HepG2 (cell line): ENCODE measurements at regions not wholly inside any gene's neighbourhood (a gene's known extent, or its start where the extent isn't known, plus 50 kb on each side); places are given as distances from the start of the nearest gene placed in this dataset.

Source experiments
- ATAC-seq: fragments of 200-7000 bp; cut with Tn5 transposase; 3 replicates; pipeline ENCODE4 v1.9.1; 2020; ENCODE audit warnings: mild to moderate bottlenecking, moderate library complexity
- BruUV-seq: library from RNA; stranded (reverse); fragments of 400-500 nt; replicated peaks from 2 replicates; lab custom pipeline; 2021; lab: Mats Ljungman, UMichigan
- CTCF ChIA-PET: fragments of 300-600 bp; formaldehyde crosslinking; extraction: SDS; loops from one replicate; lab custom pipeline; 2021; ENCODE audit warnings: low total read pairs, inconsistent platforms, low intra/inter-chr PET ratio; lab: Yijun Ruan, JAX
- POLR2A ChIA-PET: fragments of 350-600 bp; sonication (Branson Sonifier 250); formaldehyde crosslinking; loops from one replicate; lab custom pipeline; 2020; ENCODE audit warnings: antibody characterized with exemption, inconsistent platforms; lab: Yijun Ruan, JAX
- DNase-seq: peaks from one replicate; pipeline ENCODE4 v3.0.0-alpha.2; 2015; ENCODE audit warnings: low spot score
- FAIRE-seq: peaks from 3 replicates; lab custom pipeline; 2011; peaks lifted over from hg19 to GRCh38; lab: Jason Lieb, UNC
- H2AFZ ChIP-seq: one replicate; pipeline ENCODE4 v1.6.1; 2011; ENCODE audit warnings: low read length, inconsistent platforms
- H3K27ac ChIP-seq: fragments of 300-600 bp; 3 replicates; pipeline ENCODE4 v1.8.0; 2011; ENCODE audit warnings: mixed run types, mild to moderate bottlenecking, mixed read lengths, low read length, inconsistent platforms; ENCODE audit not compliant: insufficient read depth; ENCODE audit errors: extremely low read length
- H3K27me3 ChIP-seq, 2 experiments: fragments of 200-600 bp in 1 of 2; 2 replicates in 1 of 2; 3 replicates in 1 of 2; pipeline versions ENCODE4 v1.6.0 to v1.8.0; 2011; ENCODE audit warnings: low read length in 2 of 2, mild to moderate bottlenecking in 2 of 2, moderate library complexity in 2 of 2, inconsistent platforms in 1 of 2; ENCODE audit not compliant: insufficient read depth in 2 of 2, control insufficient read depth in 1 of 2
- H3K36me3 ChIP-seq, 2 experiments: fragments of 200-600 bp in 1 of 2; replicated peaks in 1 of 2; 2 replicates in 1 of 2; 3 replicates in 1 of 2; pipeline versions ENCODE4 v1.5.1 to v1.8.0; 2011; ENCODE audit warnings: low read length in 2 of 2, inconsistent platforms in 1 of 2; ENCODE audit not compliant: insufficient read depth in 2 of 2, control insufficient read depth in 1 of 2
- H3K4me1 ChIP-seq: 2 replicates; pipeline ENCODE4 v1.5.1; 2012; ENCODE audit warnings: low read length, inconsistent platforms; ENCODE audit not compliant: insufficient read depth
- H3K4me2 ChIP-seq: 2 replicates; pipeline ENCODE4 v1.6.0; 2011; ENCODE audit warnings: low read depth, low read length, inconsistent platforms
- H3K4me3 ChIP-seq, 3 experiments: fragments of 200-600 bp in 1 of 3; sonication (generic), shearing (Covaris generic) in 1 of 3; replicated peaks in 1 of 3; 2 replicates each; pipeline ENCODE4 v1.5.1; 2011 to 2016; ENCODE audit warnings: low read length in 3 of 3, inconsistent platforms in 2 of 3, low read depth in 2 of 3, mild to moderate bottlenecking in 2 of 3, control low read depth in 1 of 3, mixed read lengths in 1 of 3; ENCODE audit not compliant: insufficient read depth in 1 of 3
- H3K79me2 ChIP-seq: one replicate; pipeline ENCODE4 v1.6.1; 2011; ENCODE audit warnings: low read length, inconsistent platforms; ENCODE audit not compliant: insufficient read depth
- H3K9ac ChIP-seq: 2 replicates; pipeline ENCODE4 v1.6.0; 2011; ENCODE audit warnings: mild to moderate bottlenecking, low read depth, low read length, inconsistent platforms; ENCODE audit not compliant: insufficient read depth
- H3K9me3 ChIP-seq: 2 replicates; pipeline ENCODE4 v1.5.1; 2012; ENCODE audit warnings: mild to moderate bottlenecking, low read length
- H4K20me1 ChIP-seq: 2 replicates; pipeline ENCODE4 v1.6.0; 2011; ENCODE audit warnings: inconsistent platforms, mild to moderate bottlenecking, low read length, moderate library complexity; ENCODE audit not compliant: insufficient read depth
- GATAD1 ChIP-seq: IDR thresholded peaks from 2 replicates; pipeline ENCODE4 v1.6.1; 2016; ENCODE audit warnings: missing genetic modification reagents, missing compliant biosample characterization
- GPBP1L1 ChIP-seq: sonication (generic); formaldehyde crosslinking; IDR thresholded peaks from 2 replicates; pipeline ENCODE4 v1.5.0; 2020; ENCODE audit warnings: mild to moderate bottlenecking, missing genetic modification reagents
- IKZF5 ChIP-seq: IDR thresholded peaks from 2 replicates; pipeline ENCODE4 v1.6.1; 2018; ENCODE audit warnings: missing genetic modification reagents, mild to moderate bottlenecking, missing compliant biosample characterization
- PAXIP1 ChIP-seq: sonication (generic); formaldehyde crosslinking; conservative IDR thresholded peaks from 2 replicates; pipeline ENCODE4 v1.4.0; 2020; ENCODE audit warnings: mild to moderate bottlenecking, missing genetic modification reagents, moderate library complexity
- POLR2A ChIP-seq, 2 experiments: IDR thresholded peaks; 2 replicates each; pipeline ENCODE4 v1.6.1; 2011; ENCODE audit warnings: low read depth in 2 of 2, low read length in 2 of 2, mild to moderate bottlenecking in 1 of 2, moderate library complexity in 1 of 2; ENCODE audit not compliant: insufficient read depth in 1 of 2
- RERE ChIP-seq: IDR thresholded peaks from 2 replicates; pipeline ENCODE4 v1.6.1; 2016; ENCODE audit warnings: low read depth, missing genetic modification reagents, missing compliant biosample characterization
- ZNF362 ChIP-seq: sonication (generic); formaldehyde crosslinking; IDR thresholded peaks from 2 replicates; pipeline ENCODE4 v1.4.0; 2020; ENCODE audit warnings: missing genetic modification reagents, mild to moderate bottlenecking, borderline replicate concordance
- ZNF567 ChIP-seq: sonication (generic); formaldehyde crosslinking; IDR thresholded peaks from 2 replicates; pipeline ENCODE4 v1.8.1; 2023; ENCODE audit warnings: mild to moderate bottlenecking, missing genetic modification reagents, borderline replicate concordance
- ZNF570 ChIP-seq: sonication (generic); formaldehyde crosslinking; IDR thresholded peaks from 2 replicates; pipeline ENCODE4 v1.4.0; 2020; ENCODE audit warnings: mild to moderate bottlenecking, missing genetic modification reagents, borderline replicate concordance
- ZNF83 ChIP-seq: sonication (generic); formaldehyde crosslinking; IDR thresholded peaks from 2 replicates; pipeline ENCODE4 v1.4.0; 2020; ENCODE audit warnings: missing genetic modification reagents, mild to moderate bottlenecking, borderline replicate concordance
- WGBS: methylation state at CpG from one replicate; pipeline ENCODE4 v1.1.6; 2017; ENCODE audit warnings: low lambda C conversion rate; 5-methylcytosine and 5-hydroxymethylcytosine counted together
- in situ Hi-C: cut with HindIII; loops from 2 replicates; pipeline ENCODE4 v1.10.0; 2017; ENCODE audit warnings: low pct_unique_long_range_greater_than_20kb; ENCODE audit not compliant: extremely low pct_ligation_motif_present
- intact Hi-C: fragments of 100-400 bp; cut with micrococcal nuclease; formaldehyde crosslinking; loops from one replicate; pipeline ENCODE4 v1.10.0; 2022; ENCODE audit not compliant: unreplicated experiment

GRCh38 chr1:213570487-213570886, 417.3 kb upstream of the PROX1 start (continued):
- no peak for TF ChIP-seq ZNF362
- no peak for TF ChIP-seq ZNF570 (CRISPR knock-in tag)
- TF ChIP-seq ZNF567 (CRISPR knock-in tag), result no peak
- TF ChIP-seq, all 625 proteins: peak for 21

- FAIRE-seq (no peak), ATAC-seq (peak; percentile 49), DNase-seq (peak; percentile 59)
- no peak overlapping the region for H3K4me3 ChIP-seq
- peak overlapping the region; percentile 59 for H3K9ac ChIP-seq
- 0 out of 2 replicates have a peak, but pooled peaks cover 6% of the 10 kb centered on the region for H3K9me3 ChIP-seq
- no peaks in the 10 kb centered on the region for H3K79me2 ChIP-seq
- peak overlapping the region; percentile 21 for H3K4me2 ChIP-seq
- no CpG with 5 or more reads among the region's 3 CpGs for WGBS
- H3K27ac ChIP-seq, result peak overlapping the region; percentile 90
- peaks cover 78% of the 10 kb centered on the region for H3K4me1 ChIP-seq
- in situ Hi-C loops, result no loop called here
- ChIA-PET CTCF (no interaction called here), POLR2A (interaction anchor here (1.1 to 2.8 kb wide), 7 partner anchors 14 to 479 kb away, joined by 4 to 13 read pairs (median 7); partner anchors contain the start of gene PROX1)
- intact Hi-C loops, result no loop called here
- no peaks in the 10 kb centered on the region for H3K27me3 ChIP-seq
- no peaks in the 10 kb centered on the region for H3K36me3 ChIP-seq
- BruUV-seq, result no TSS peak
- no peak overlapping the region for H2AFZ ChIP-seq
- no peaks in the 10 kb centered on the region for H4K20me1 ChIP-seq
- TF ChIP-seq PAXIP1 (CRISPR knock-in tag) (peak; percentile 62), GPBP1L1 (no peak), POLR2A (IDR thresholded peaks at IDR 0.05; ENCODE audit: insufficient read depth in 1 of 2, low read depth in 2 of 2, low read length in 2 of 2) (no peak), GATAD1 (CRISPR knock-in tag) (peak; percentile 23; the same call in 1 of the 2 replicates), ZNF83 (no peak), RERE (CRISPR knock-in tag) (no peak), IKZF5 (CRISPR knock-in tag) (peak; percentile 18; the same call in 1 of the 2 replicates)
Measured at GRCh38 chr1:213571419-213571818, 416.4 kb upstream of the PROX1 start.
